B cell (primary cell): ENCODE measurements at regions not wholly inside any gene's neighbourhood (a gene's known extent, or its start where the extent isn't known, plus 50 kb on each side); places are given as distances from the start of the nearest gene placed in this dataset.

Source experiments
- ATAC-seq: fragments of 200-7000 bp; cut with Tn5 transposase; one replicate; pipeline ENCODE4 v1.10.0; 2021; ENCODE audit warnings: low read depth, mild to moderate bottlenecking, moderate number of reproducible peaks, moderate library complexity
- CTCF ChIA-PET: fragments of 350-600 bp; sonication (Branson Sonifier 250); formaldehyde crosslinking; loops from one replicate; lab custom pipeline; 2021; ENCODE audit warnings: antibody characterized with exemption, inconsistent platforms; lab: Charles Lee
- POLR2A ChIA-PET: fragments of 350-600 bp; sonication (Branson Sonifier 250); formaldehyde crosslinking; loops from one replicate; lab custom pipeline; 2021; ENCODE audit warnings: antibody characterized with exemption; lab: Charles Lee
- DNase-seq: peaks from one replicate; pipeline ENCODE4 v3.0.0; 2013
- H2AFZ ChIP-seq: 2 replicates; pipeline ENCODE4 v1.6.1; 2012; ENCODE audit warnings: mild to moderate bottlenecking, low read depth, low read length; ENCODE audit not compliant: insufficient read depth, poor library complexity, severe bottlenecking
- H3K27ac ChIP-seq, 2 donors: 1 replicate in 1 of 2; 2 replicates in 1 of 2; pipeline ENCODE4 v1.5.1; 2012 to 2013; ENCODE audit warnings: low read length in 2 of 2, mild to moderate bottlenecking in 2 of 2, moderate library complexity in 1 of 2
- H3K27me3 ChIP-seq, 4 experiments: fragments of 200-600 bp in 1 of 4; sonication (generic) in 1 of 4; replicated peaks in 1 of 4; 1 replicate in 2 of 4; 2 replicates in 2 of 4; pipeline versions ENCODE4 v1.6.1 to v1.7.0; 2013 to 2016; ENCODE audit warnings: low read length in 3 of 4, mild to moderate bottlenecking in 2 of 4, mixed read lengths in 1 of 4, moderate library complexity in 1 of 4; ENCODE audit not compliant: insufficient read depth in 4 of 4, control insufficient read depth in 3 of 4; ENCODE audit errors: control extremely low read depth in 1 of 4
- H3K36me3 ChIP-seq, 2 experiments: replicated peaks in 1 of 2; 1 replicate in 1 of 2; 2 replicates in 1 of 2; pipeline versions ENCODE4 v1.6.1 to v1.7.1; 2013; ENCODE audit warnings: low read length in 1 of 2; ENCODE audit not compliant: insufficient read depth in 2 of 2, control insufficient read depth in 1 of 2; ENCODE audit errors: control extremely low read depth in 1 of 2, extremely low read depth in 1 of 2
- H3K4me1 ChIP-seq, 2 donors: fragments of 200-600 bp in 1 of 2; sonication (generic) in 1 of 2; 1 replicate in 1 of 2; 2 replicates in 1 of 2; pipeline versions ENCODE4 v1.5.1 to v1.6.1; 2013 to 2017; ENCODE audit warnings: low read length in 2 of 2; ENCODE audit not compliant: control insufficient read depth in 2 of 2, insufficient read depth in 2 of 2
- H3K4me2 ChIP-seq: replicated peaks from 2 replicates; pipeline ENCODE3; 2012; ENCODE audit warnings: mild to moderate bottlenecking, low read depth, low read length; ENCODE audit not compliant: poor library complexity, severe bottlenecking
- H3K4me3 ChIP-seq, 5 experiments: fragments of 200-600 bp in 1 of 5; sonication (generic) in 1 of 5; 1 replicate in 3 of 5; 2 replicates in 2 of 5; pipeline versions ENCODE4 v1.5.1 to v1.7.0; 2011 to 2016; ENCODE audit warnings: low read length in 4 of 5, mild to moderate bottlenecking in 4 of 5, low read depth in 2 of 5, control low read depth in 1 of 5, moderate library complexity in 1 of 5; ENCODE audit not compliant: insufficient read depth in 1 of 5; ENCODE audit errors: control extremely low read depth in 1 of 5, extremely low read depth in 1 of 5
- H3K79me2 ChIP-seq: fragments of 200-600 bp; sonication (generic); one replicate; pipeline ENCODE4 v1.6.0; 2016; ENCODE audit warnings: low read length; ENCODE audit not compliant: control insufficient read depth, insufficient read depth
- H3K9ac ChIP-seq: fragments of 200-600 bp; sonication (generic); 2 replicates; pipeline ENCODE4 v1.6.1; 2017; ENCODE audit warnings: mild to moderate bottlenecking, low read length, moderate library complexity
- H3K9me3 ChIP-seq, 3 donors: one replicate each; pipeline versions ENCODE4 v1.6.1 to v1.7.1; 2013; ENCODE audit warnings: low read length in 2 of 3; ENCODE audit not compliant: control insufficient read depth in 2 of 3, insufficient read depth in 1 of 3; ENCODE audit errors: control extremely low read depth in 1 of 3
- H4K20me1 ChIP-seq: 2 replicates; pipeline ENCODE4 v1.6.0; 2012; ENCODE audit warnings: mild to moderate bottlenecking, low read length; ENCODE audit not compliant: insufficient read depth, control insufficient read depth, poor library complexity, severe bottlenecking
- H3K27ac Mint-ChIP-seq: one replicate; pipeline ENCODE4 v1.8.0; 2021; ENCODE audit warnings: mixed read lengths
- H3K27me3 Mint-ChIP-seq: one replicate; pipeline ENCODE4 v1.8.0; 2021; ENCODE audit warnings: mixed read lengths
- H3K4me1 Mint-ChIP-seq: one replicate; pipeline ENCODE4 v1.8.0; 2021; ENCODE audit warnings: mixed read lengths
- H3K4me3 Mint-ChIP-seq: one replicate; pipeline ENCODE4 v1.8.0; 2021; ENCODE audit warnings: mixed read lengths
- H3K9me3 Mint-ChIP-seq: one replicate; pipeline ENCODE4 v1.8.0; 2022; ENCODE audit warnings: mixed read lengths; ENCODE audit not compliant: insufficient read depth
- EZH2 ChIP-seq: IDR thresholded peaks from 2 replicates; pipeline ENCODE4 v1.6.1; 2012; ENCODE audit warnings: borderline replicate concordance, low read depth, mild to moderate bottlenecking, moderate library complexity, low read length; ENCODE audit not compliant: insufficient read depth, poor library complexity, severe bottlenecking
- WGBS: methylation state at CpG from one replicate; pipeline ENCODE4 v1.1.5; 2013; ENCODE audit warnings: missing lambda C conversion rate; ENCODE audit not compliant: insufficient coverage; 5-methylcytosine and 5-hydroxymethylcytosine counted together
- intact Hi-C: fragments of 100-400 bp; cut with micrococcal nuclease; formaldehyde crosslinking; loops from one replicate; pipeline ENCODE4 v1.10.0; 2022
- TF ChIP-seq, protein P1 (sequence below): fragments of 200-600 bp; IDR thresholded peaks from one replicate; pipeline ENCODE4 v1.8.0; 2022; ENCODE audit warnings: antibody characterized with exemption, mild to moderate bottlenecking

DNA sequence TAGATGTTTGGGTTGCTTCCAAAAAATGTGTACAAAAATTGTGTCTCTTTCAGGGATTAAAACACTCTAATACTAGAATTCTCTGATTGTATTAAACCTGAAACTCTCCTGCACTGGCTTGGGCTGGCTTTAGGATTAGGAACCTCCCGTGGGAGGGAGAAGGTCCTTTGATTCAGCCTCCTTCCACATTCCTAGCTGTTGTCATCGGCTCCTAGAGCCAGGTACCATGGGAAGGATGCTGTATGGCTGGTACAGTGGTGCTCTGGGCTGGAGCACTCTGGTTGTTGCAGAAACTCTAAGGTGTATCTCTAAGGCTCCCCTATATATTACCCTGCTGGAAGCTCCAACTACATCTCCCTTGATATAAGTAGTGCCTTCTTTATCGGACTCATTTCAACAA lies 245.2 kb upstream of the FOXK1 start:
- intact Hi-C loops, result no loop called here
- no peaks in the 10 kb centered on the region for H3K79me2 ChIP-seq
- no peak overlapping the region for H3K27ac Mint-ChIP-seq
- ChIA-PET CTCF (no interaction called here), POLR2A (no interaction called here)
- TF ChIP-seq EZH2, result no peak
- TF ChIP-seq, protein P1, sequence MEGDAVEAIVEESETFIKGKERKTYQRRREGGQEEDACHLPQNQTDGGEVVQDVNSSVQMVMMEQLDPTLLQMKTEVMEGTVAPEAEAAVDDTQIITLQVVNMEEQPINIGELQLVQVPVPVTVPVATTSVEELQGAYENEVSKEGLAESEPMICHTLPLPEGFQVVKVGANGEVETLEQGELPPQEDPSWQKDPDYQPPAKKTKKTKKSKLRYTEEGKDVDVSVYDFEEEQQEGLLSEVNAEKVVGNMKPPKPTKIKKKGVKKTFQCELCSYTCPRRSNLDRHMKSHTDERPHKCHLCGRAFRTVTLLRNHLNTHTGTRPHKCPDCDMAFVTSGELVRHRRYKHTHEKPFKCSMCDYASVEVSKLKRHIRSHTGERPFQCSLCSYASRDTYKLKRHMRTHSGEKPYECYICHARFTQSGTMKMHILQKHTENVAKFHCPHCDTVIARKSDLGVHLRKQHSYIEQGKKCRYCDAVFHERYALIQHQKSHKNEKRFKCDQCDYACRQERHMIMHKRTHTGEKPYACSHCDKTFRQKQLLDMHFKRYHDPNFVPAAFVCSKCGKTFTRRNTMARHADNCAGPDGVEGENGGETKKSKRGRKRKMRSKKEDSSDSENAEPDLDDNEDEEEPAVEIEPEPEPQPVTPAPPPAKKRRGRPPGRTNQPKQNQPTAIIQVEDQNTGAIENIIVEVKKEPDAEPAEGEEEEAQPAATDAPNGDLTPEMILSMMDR, result no peak
- H2AFZ ChIP-seq, result no peak overlapping the region
- no peaks in the 10 kb centered on the region for H3K4me1 Mint-ChIP-seq
- H3K36me3 ChIP-seq, result no peaks in the 10 kb centered on the region
- H3K27me3 ChIP-seq, result peaks cover 0 to 7% (median 0%) of the 10 kb centered on the region in 4 experiments
- H3K9me3 ChIP-seq, result peaks cover 0 to 3% (median 0%) of the 10 kb centered on the region in 3 donors
- H3K4me3 Mint-ChIP-seq, result no peak overlapping the region
- ATAC-seq, result no peak
- H4K20me1 ChIP-seq, result no peaks in the 10 kb centered on the region
- no peak overlapping the region for H3K9ac ChIP-seq
- no peak overlapping the region for H3K4me3 ChIP-seq
- H3K27ac ChIP-seq, result no peak overlapping the region
- peaks cover 2% of the 10 kb centered on the region for H3K9me3 Mint-ChIP-seq
- 42% methylated on average over 2 of the region's 3 CpGs for WGBS
- H3K27me3 Mint-ChIP-seq, result no peaks in the 10 kb centered on the region
- H3K4me2 ChIP-seq, result no peak overlapping the region
- no peaks in the 10 kb centered on the region for H3K4me1 ChIP-seq
- no peak for DNase-seq

DNA sequence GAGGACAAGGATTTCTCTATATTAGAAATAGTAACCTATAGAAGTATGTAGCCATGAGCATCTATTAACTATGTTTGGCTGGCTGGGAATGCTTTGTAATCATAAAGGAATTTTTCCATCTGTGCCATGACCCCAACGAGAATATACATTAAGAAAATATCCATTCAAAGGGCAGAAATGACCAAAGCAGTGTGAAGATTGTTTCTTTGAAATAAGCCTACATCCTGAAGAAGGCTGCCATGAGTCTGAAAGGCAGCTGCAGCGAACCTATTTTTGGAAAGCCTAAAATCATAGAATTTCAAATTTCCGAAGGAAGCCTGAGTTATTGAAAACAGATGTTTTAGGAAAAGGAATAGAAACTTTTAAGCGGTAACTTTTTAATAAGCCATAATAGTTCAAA lies 244.2 kb upstream of the FOXK1 start:
- peaks cover 0 to 7% (median 0%) of the 10 kb centered on the region in 4 experiments for H3K27me3 ChIP-seq
- H3K4me1 ChIP-seq, result no peaks in the 10 kb centered on the region
- DNase-seq (no peak), ATAC-seq (no peak)
- POLR2A ChIA-PET, result no interaction called here
- H3K36me3 ChIP-seq, result no peaks in the 10 kb centered on the region
- CTCF ChIA-PET, result no interaction called here
- H3K9ac ChIP-seq, result no peak overlapping the region
- no peak overlapping the region for H2AFZ ChIP-seq
- H3K27me3 Mint-ChIP-seq, result no peaks in the 10 kb centered on the region
- H3K4me3 ChIP-seq, result no peak overlapping the region
- intact Hi-C loops, result no loop called here
- H3K4me1 Mint-ChIP-seq, result no peaks in the 10 kb centered on the region
- H3K4me2 ChIP-seq, result no peak overlapping the region
- H3K79me2 ChIP-seq, result no peaks in the 10 kb centered on the region
- no peak overlapping the region for H3K4me3 Mint-ChIP-seq
- 78% methylated on average over 2 of the region's 4 CpGs for WGBS
- TF ChIP-seq, protein P1, result no peak
- TF ChIP-seq EZH2, result no peak
- no peak overlapping the region for H3K27ac ChIP-seq
- no peaks in the 10 kb centered on the region for H4K20me1 ChIP-seq
- H3K27ac Mint-ChIP-seq, result no peak overlapping the region
- no peaks in the 10 kb centered on the region for H3K9me3 ChIP-seq
- no peaks in the 10 kb centered on the region for H3K9me3 Mint-ChIP-seq
